ENCODE measurements at regions not wholly inside any gene's neighbourhood (a gene's known extent, or its start where the extent isn't known, plus 50 kb on each side); places are given as distances from the start of the nearest gene placed in this dataset.

GRCh38 chr19:33938821-33939220, 142.2 kb downstream of the KCTD15 start:
- Histone ChIP-seq H4K20me1 (ENCODE audit: insufficient read depth) (no peaks in the 10 kb centered on the region), H2AFZ (no peak overlapping the region), H3K27ac (no peak overlapping the region), H3K9me3 (ENCODE audit: insufficient read depth, low read depth) (no peaks in the 10 kb centered on the region), H3K4me3 (no peak overlapping the region), H3K79me2 (ENCODE audit: low read depth) (no peaks in the 10 kb centered on the region), H3K36me3 (ENCODE audit: low read depth) (no peaks in the 10 kb centered on the region), H3K27me3 (ENCODE audit: insufficient read depth, low read depth) (peaks cover 90% of the 10 kb centered on the region), H3K4me2 (no peak overlapping the region), H3K9me2 (ENCODE audit: insufficient read depth) (no peaks in the 10 kb centered on the region; the same call in 1 of the 2 replicates), H3F3A (ENCODE audit: insufficient read depth, low read depth) (no peaks in the 10 kb centered on the region), H3K4me1 (replicated peaks; ENCODE audit: insufficient read depth) (no peaks in the 10 kb centered on the region)
- ChIA-PET POLR2A (ENCODE audit: unreplicated experiment) (no interaction called here), CTCF (no interaction called here)
- no peak for TF ChIP-seq CTCF (conservative IDR thresholded peaks at IDR 0.05)
- intact Hi-C loops (cut with micrococcal nuclease; ENCODE audit: unreplicated experiment): no loop called here
- DNase-seq: no peak
- BruUV-seq (replicated peaks): no TSS peak

- TF ChIP-seq CTCF (conservative IDR thresholded peaks at IDR 0.05): no peak
- Histone ChIP-seq H3K27me3 (ENCODE audit: insufficient read depth, low read depth) (peaks cover 86% of the 10 kb centered on the region), H2AFZ (no peak overlapping the region), H3K9me3 (ENCODE audit: insufficient read depth, low read depth) (no peaks in the 10 kb centered on the region), H3K79me2 (ENCODE audit: low read depth) (no peaks in the 10 kb centered on the region), H3K36me3 (ENCODE audit: low read depth) (no peaks in the 10 kb centered on the region), H3K4me1 (replicated peaks; ENCODE audit: insufficient read depth) (no peaks in the 10 kb centered on the region), H3K4me2 (no peak overlapping the region), H3K9me2 (ENCODE audit: insufficient read depth) (no peaks in the 10 kb centered on the region; the same call in 1 of the 2 replicates), H3F3A (ENCODE audit: insufficient read depth, low read depth) (no peaks in the 10 kb centered on the region), H3K27ac (no peak overlapping the region), H4K20me1 (ENCODE audit: insufficient read depth) (no peaks in the 10 kb centered on the region), H3K4me3 (no peak overlapping the region)
- intact Hi-C loops (cut with micrococcal nuclease; ENCODE audit: unreplicated experiment): no loop called here
- ChIA-PET POLR2A (ENCODE audit: unreplicated experiment) (no interaction called here), CTCF (no interaction called here)
- no TSS peak for BruUV-seq (replicated peaks)
- DNase-seq: no peak
Measured at GRCh38 chr19:33941133-33941532, 144.5 kb downstream of the KCTD15 start.

GRCh38 chr19:33946535-33947264, 150.0 kb downstream of the KCTD15 start:
- H4K20me1 ChIP-seq (ENCODE audit: insufficient read depth): no peaks in the 10 kb centered on the region
- H2AFZ ChIP-seq: no peak overlapping the region
- ChIA-PET CTCF (no interaction called here), POLR2A (ENCODE audit: unreplicated experiment) (no interaction called here)
- BruUV-seq (replicated peaks): no TSS peak
- H3F3A ChIP-seq (ENCODE audit: insufficient read depth, low read depth): no peaks in the 10 kb centered on the region
- H3K27ac ChIP-seq: no peak overlapping the region
- H3K4me3 ChIP-seq: no peak overlapping the region
- peaks cover 82% of the 10 kb centered on the region for H3K27me3 ChIP-seq (ENCODE audit: insufficient read depth, low read depth)
- no peaks in the 10 kb centered on the region for H3K9me3 ChIP-seq (ENCODE audit: insufficient read depth, low read depth)
- H3K79me2 ChIP-seq (ENCODE audit: low read depth): no peaks in the 10 kb centered on the region
- TF ChIP-seq EZH2 (IDR thresholded peaks at IDR 0.05; ENCODE audit: low read depth) (no peak), CTCF (conservative IDR thresholded peaks at IDR 0.05) (no peak)
- intact Hi-C loops (cut with micrococcal nuclease; ENCODE audit: unreplicated experiment): no loop called here
- no peaks in the 10 kb centered on the region for H3K36me3 ChIP-seq (ENCODE audit: low read depth)
- H3K4me2 ChIP-seq: no peak overlapping the region
- no peak for DNase-seq
- no peaks in the 10 kb centered on the region for H3K9me2 ChIP-seq (ENCODE audit: insufficient read depth)
- H3K4me1 ChIP-seq (replicated peaks; ENCODE audit: insufficient read depth): no peaks in the 10 kb centered on the region
